IMR-90 (cell line): ENCODE measurements at regions not wholly inside any gene's neighbourhood (a gene's known extent, or its start where the extent isn't known, plus 50 kb on each side); places are given as distances from the start of the nearest gene placed in this dataset.
A peak's percentile ranks its signal among the peaks of the same experiment; 100 is the strongest.

Experiments used
- ATAC-seq: fragments of 200-7000 bp; cut with Tn5 transposase; 2 replicates; pipeline ENCODE4 v1.9.1; 2020; ENCODE audit warnings: low read depth, mild to moderate bottlenecking, moderate library complexity
- BruUV-seq: library from RNA; stranded (reverse); fragments of 400-500 nt; replicated peaks from 2 replicates; lab custom pipeline; 2021; lab: Mats Ljungman, UMichigan
- CTCF ChIA-PET: fragments of 300-600 bp; formaldehyde crosslinking; extraction: SDS; loops from one replicate; lab custom pipeline; 2021; ENCODE audit warnings: antibody characterized with exemption; lab: Yijun Ruan, JAX
- POLR2A ChIA-PET: fragments of 300-600 bp; sonication (Branson Sonifier 250); formaldehyde crosslinking; loops from one replicate; lab custom pipeline; 2022; ENCODE audit warnings: antibody characterized with exemption; ENCODE audit not compliant: unreplicated experiment; lab: Charles Lee
- DNase-seq: peaks from one replicate; pipeline ENCODE4 v3.0.0; 2013
- H2AFZ ChIP-seq: replicated peaks from 2 replicates; pipeline ENCODE3; 2013; ENCODE audit warnings: low read length, mild to moderate bottlenecking; ENCODE audit not compliant: poor library complexity
- H2AK5ac ChIP-seq: 2 replicates; pipeline ENCODE4 v1.6.1; 2013; ENCODE audit warnings: low read depth, low read length, inconsistent platforms
- H2AK9ac ChIP-seq: replicated peaks from 2 replicates; pipeline ENCODE3; 2013; ENCODE audit warnings: mild to moderate bottlenecking, low read depth, low read length, moderate library complexity; ENCODE audit not compliant: poor library complexity
- H2BK120ac ChIP-seq: 2 replicates; pipeline ENCODE4 v1.6.1; 2013; ENCODE audit warnings: low read depth, low read length, inconsistent platforms
- H2BK15ac ChIP-seq: 3 replicates; pipeline ENCODE4 v1.6.1; 2013; ENCODE audit warnings: low read depth, low read length, inconsistent platforms
- H2BK20ac ChIP-seq: 2 replicates; pipeline ENCODE4 v1.6.1; 2013; ENCODE audit warnings: low read depth, mild to moderate bottlenecking, inconsistent platforms, low read length, moderate library complexity
- H2BK5ac ChIP-seq: 2 replicates; pipeline ENCODE4 v1.6.1; 2013; ENCODE audit warnings: mild to moderate bottlenecking, low read depth, low read length, inconsistent platforms; ENCODE audit not compliant: poor library complexity, severe bottlenecking
- H3K14ac ChIP-seq: replicated peaks from 2 replicates; pipeline ENCODE4 v1.6.1; 2013; ENCODE audit warnings: low read depth, low read length, inconsistent platforms
- H3K18ac ChIP-seq: 2 replicates; pipeline ENCODE4 v1.6.1; 2013; ENCODE audit warnings: low read depth, low read length, control low read depth
- H3K23ac ChIP-seq: 2 replicates; pipeline ENCODE4 v1.6.1; 2013; ENCODE audit warnings: low read depth, low read length, inconsistent platforms
- H3K27ac ChIP-seq: 2 replicates; pipeline ENCODE4 v1.5.1; 2013; ENCODE audit warnings: mild to moderate bottlenecking, control low read depth, low read length; ENCODE audit not compliant: insufficient read depth
- H3K27me3 ChIP-seq: 2 replicates; pipeline ENCODE4 v1.6.1; 2013; ENCODE audit warnings: low read length; ENCODE audit not compliant: control insufficient read depth, insufficient read depth
- H3K36me3 ChIP-seq: 2 replicates; pipeline ENCODE4 v1.6.1; 2013; ENCODE audit warnings: low read length, mixed read lengths; ENCODE audit not compliant: control insufficient read depth, insufficient read depth
- H3K4ac ChIP-seq: 2 replicates; pipeline ENCODE4 v1.6.1; 2013; ENCODE audit warnings: low read depth, low read length, inconsistent platforms
- H3K4me1 ChIP-seq: 2 replicates; pipeline ENCODE4 v1.6.1; 2013; ENCODE audit warnings: low read length, mixed read lengths; ENCODE audit not compliant: control insufficient read depth, insufficient read depth
- H3K4me2 ChIP-seq: 2 replicates; pipeline ENCODE4 v1.6.1; 2013; ENCODE audit warnings: low read depth, mild to moderate bottlenecking, control low read depth, low read length, moderate library complexity
- H3K4me3 ChIP-seq: 2 replicates; pipeline ENCODE4 v1.5.1; 2013; ENCODE audit warnings: low read depth, mild to moderate bottlenecking, control low read depth, low read length, moderate library complexity; ENCODE audit not compliant: insufficient read depth
- H3K56ac ChIP-seq: 2 replicates; pipeline ENCODE4 v1.6.1; 2013; ENCODE audit warnings: low read length, inconsistent platforms; ENCODE audit not compliant: insufficient read depth; ENCODE audit errors: extremely low read depth
- H3K79me1 ChIP-seq, 2 experiments: 2 replicates each; pipeline ENCODE4 v1.6.1; 2013; ENCODE audit warnings: low read length in 2 of 2, inconsistent platforms in 1 of 2, low read depth in 1 of 2
- H3K9ac ChIP-seq: 2 replicates; pipeline ENCODE4 v1.6.1; 2013; ENCODE audit warnings: low read depth, low read length, control low read depth
- H3K9me1 ChIP-seq: 2 replicates; pipeline ENCODE4 v1.6.1; 2013; ENCODE audit warnings: low read length, inconsistent platforms; ENCODE audit not compliant: insufficient read depth
- H3K9me3 ChIP-seq: 2 replicates; pipeline ENCODE4 v1.6.1; 2013; ENCODE audit warnings: low read length; ENCODE audit not compliant: control insufficient read depth, insufficient read depth
- H4K20me1 ChIP-seq: 2 replicates; pipeline ENCODE4 v1.6.1; 2013; ENCODE audit warnings: low read length, inconsistent platforms; ENCODE audit not compliant: insufficient read depth
- H4K5ac ChIP-seq: 2 replicates; pipeline ENCODE4 v1.6.1; 2013; ENCODE audit warnings: mild to moderate bottlenecking, low read depth, low read length, control low read depth
- H4K8ac ChIP-seq, 2 experiments: 2 replicates each; pipeline ENCODE4 v1.6.1; 2013; ENCODE audit warnings: low read depth in 2 of 2, low read length in 2 of 2, control low read depth in 1 of 2, inconsistent platforms in 1 of 2
- H4K91ac ChIP-seq: 2 replicates; pipeline ENCODE4 v1.6.1; 2013; ENCODE audit warnings: low read depth, low read length, inconsistent platforms; ENCODE audit not compliant: insufficient read depth
- FOS ChIP-seq: fragments of 150-350 bp; IDR thresholded peaks from 2 replicates; pipeline ENCODE4 v1.6.1; 2016; ENCODE audit warnings: low read depth, low read length
- MAZ ChIP-seq: IDR thresholded peaks from 2 replicates; pipeline ENCODE4 v1.6.1; 2012; ENCODE audit warnings: low read depth, mild to moderate bottlenecking, low read length, improper control_type of control experiment, moderate library complexity, borderline replicate concordance
- MXI1 ChIP-seq: IDR thresholded peaks from 2 replicates; pipeline ENCODE4 v1.6.1; 2012; ENCODE audit warnings: low read depth, mild to moderate bottlenecking, low read length, moderate library complexity, borderline replicate concordance
- RCOR1 ChIP-seq: IDR thresholded peaks from 2 replicates; pipeline ENCODE4 v1.6.1; 2012; ENCODE audit warnings: mild to moderate bottlenecking, low read length, improper control_type of control experiment; ENCODE audit not compliant: insufficient replicate concordance
- WGBS, 2 experiments: methylation state at CpG; one replicate each; pipeline versions ENCODE4 v1.1.5 to v1.1.7; 2013; ENCODE audit warnings: missing lambda C conversion rate in 2 of 2; ENCODE audit not compliant: insufficient read length in 1 of 2; ENCODE audit errors: extremely low coverage in 2 of 2; 5-methylcytosine and 5-hydroxymethylcytosine counted together
- dilution Hi-C: fragments of 300-500 bp; cut with HindIII; formaldehyde crosslinking; loops from one replicate; pipeline ENCODE4 v1.14.3; 2018; ENCODE audit warnings: low sequenced_read_pairs; ENCODE audit not compliant: unreplicated experiment
- in situ Hi-C: fragments of 300-500 bp; cut with MboI; formaldehyde crosslinking; loops from 3 replicates; pipeline ENCODE4 v1.14.3; 2019; ENCODE audit warnings: low sequenced_read_pairs, inconsistent platforms, mixed read lengths
- intact Hi-C: fragments of 100-400 bp; cut with micrococcal nuclease; formaldehyde crosslinking; loops from 2 replicates; pipeline ENCODE4 v1.10.0; 2022
- TF ChIP-seq, protein P1 (sequence below): conservative IDR thresholded peaks from 2 replicates; pipeline ENCODE4 v1.5.1; 2012; ENCODE audit warnings: mild to moderate bottlenecking, low read depth, low read length, improper control_type of control experiment

GRCh38 chr5:57368010-57368409, 114.6 kb downstream of the ACTBL2 start:
- no peak overlapping the region for H4K5ac ChIP-seq
- H2AFZ ChIP-seq = no peak overlapping the region
- TF ChIP-seq FOS (no peak), RCOR1 (no peak), MAZ (no peak), MXI1 (no peak)
- TF ChIP-seq, protein P1, sequence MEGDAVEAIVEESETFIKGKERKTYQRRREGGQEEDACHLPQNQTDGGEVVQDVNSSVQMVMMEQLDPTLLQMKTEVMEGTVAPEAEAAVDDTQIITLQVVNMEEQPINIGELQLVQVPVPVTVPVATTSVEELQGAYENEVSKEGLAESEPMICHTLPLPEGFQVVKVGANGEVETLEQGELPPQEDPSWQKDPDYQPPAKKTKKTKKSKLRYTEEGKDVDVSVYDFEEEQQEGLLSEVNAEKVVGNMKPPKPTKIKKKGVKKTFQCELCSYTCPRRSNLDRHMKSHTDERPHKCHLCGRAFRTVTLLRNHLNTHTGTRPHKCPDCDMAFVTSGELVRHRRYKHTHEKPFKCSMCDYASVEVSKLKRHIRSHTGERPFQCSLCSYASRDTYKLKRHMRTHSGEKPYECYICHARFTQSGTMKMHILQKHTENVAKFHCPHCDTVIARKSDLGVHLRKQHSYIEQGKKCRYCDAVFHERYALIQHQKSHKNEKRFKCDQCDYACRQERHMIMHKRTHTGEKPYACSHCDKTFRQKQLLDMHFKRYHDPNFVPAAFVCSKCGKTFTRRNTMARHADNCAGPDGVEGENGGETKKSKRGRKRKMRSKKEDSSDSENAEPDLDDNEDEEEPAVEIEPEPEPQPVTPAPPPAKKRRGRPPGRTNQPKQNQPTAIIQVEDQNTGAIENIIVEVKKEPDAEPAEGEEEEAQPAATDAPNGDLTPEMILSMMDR = no peak
- intact Hi-C loops = no loop called here
- no peaks in the 10 kb centered on the region for H3K36me3 ChIP-seq
- H3K23ac ChIP-seq = no peak overlapping the region
- in situ Hi-C loops = no loop called here
- peak overlapping the region; percentile 81; the same call in 2 of the 3 replicates for H2BK15ac ChIP-seq
- ATAC-seq (peak; percentile 65), DNase-seq (peak; percentile 68)
- no peak overlapping the region for H2AK5ac ChIP-seq
- H3K79me1 ChIP-seq = no peaks in the 10 kb centered on the region
- peaks cover 11% of the 10 kb centered on the region for H3K4me1 ChIP-seq
- H3K56ac ChIP-seq = no peak overlapping the region
- dilution Hi-C loops = no loop called here
- no CpG with 5 or more reads among the region's 3 CpGs for WGBS, 2 experiments
- H3K9me1 ChIP-seq = peaks cover 11% of the 10 kb centered on the region; the same call in 1 of the 2 replicates
- H3K27ac ChIP-seq = no peak overlapping the region
- no peak overlapping the region for H2BK5ac ChIP-seq
- H3K14ac ChIP-seq = 0 out of 2 replicates have a peak overlapping the region, but pooled peaks have one; percentile 65
- H3K27me3 ChIP-seq = no peaks in the 10 kb centered on the region
- peak overlapping the region; percentile 85; the same call in 1 of the 2 replicates for H2BK20ac ChIP-seq
- CTCF ChIA-PET = no interaction called here
- no TSS peak for BruUV-seq
- H3K9ac ChIP-seq = no peak overlapping the region
- no peak overlapping the region for H2AK9ac ChIP-seq
- no peak overlapping the region for H3K18ac ChIP-seq
- H3K4me2 ChIP-seq = no peak overlapping the region
- peak overlapping the region in 1 of 2 experiments; percentile 77; a peak in 1 of 4 replicates for H4K8ac ChIP-seq
- H3K4me3 ChIP-seq = no peak overlapping the region
- POLR2A ChIA-PET = no interaction called here
- H4K91ac ChIP-seq = no peak overlapping the region
- no peaks in the 10 kb centered on the region for H4K20me1 ChIP-seq
- no peak overlapping the region; the same call in 1 of the 2 replicates for H3K4ac ChIP-seq
- peak overlapping the region; percentile 55 for H2BK120ac ChIP-seq
- H3K9me3 ChIP-seq = no peaks in the 10 kb centered on the region
